ENCODE measurements at regions not wholly inside any gene's neighbourhood (a gene's known extent, or its start where the extent isn't known, plus 50 kb on each side); places are given as distances from the start of the nearest gene placed in this dataset.

- H3K9me3 ChIP-seq (ENCODE audit: low read length), result peaks cover 56% of the 10 kb centered on the region
- no peak overlapping the region for H3K4me3 ChIP-seq (replicated peaks in 1 of 3; ENCODE audit: insufficient read depth in 1 of 3, low read depth in 2 of 3, low read length in 3 of 3)
- ATAC-seq (no peak), DNase-seq (ENCODE audit: low spot score) (no peak), FAIRE-seq (no peak)
- ChIA-PET POLR2A (no interaction called here), CTCF (ENCODE audit: low intra/inter-chr PET ratio, low total read pairs) (no interaction called here)
- no peak overlapping the region for H3K27ac ChIP-seq (ENCODE audit: extremely low read length, insufficient read depth, low read length)
- H3K79me2 ChIP-seq (ENCODE audit: insufficient read depth, low read length), result no peaks in the 10 kb centered on the region
- no peak overlapping the region for H2AFZ ChIP-seq (ENCODE audit: low read length)
- intact Hi-C loops (cut with micrococcal nuclease; ENCODE audit: unreplicated experiment), result no loop called here
- H3K9ac ChIP-seq (ENCODE audit: insufficient read depth, low read depth, low read length), result no peak overlapping the region
- no TSS peak for BruUV-seq (replicated peaks)
- WGBS (ENCODE audit: low lambda C conversion rate), result 2% methylated on average over 7 of the region's 7 CpGs
- no peaks in the 10 kb centered on the region for H4K20me1 ChIP-seq (ENCODE audit: insufficient read depth, low read length)
- in situ Hi-C loops (cut with HindIII; ENCODE audit: extremely low pct_ligation_motif_present, low pct_unique_long_range_greater_than_20kb), result no loop called here
- H3K36me3 ChIP-seq (replicated peaks in 1 of 2; ENCODE audit: control insufficient read depth in 1 of 2, insufficient read depth in 2 of 2, low read length in 2 of 2), result no peaks in the 10 kb centered on the region
- no peaks in the 10 kb centered on the region for H3K27me3 ChIP-seq (ENCODE audit: control insufficient read depth in 1 of 2, insufficient read depth in 2 of 2, low read length in 2 of 2)
- no peaks in the 10 kb centered on the region for H3K4me1 ChIP-seq (ENCODE audit: insufficient read depth, low read length)
- no peak overlapping the region for H3K4me2 ChIP-seq (ENCODE audit: low read depth, low read length)
- no peak for TF ChIP-seq ZNF274 (CRISPR knock-in tag; IDR thresholded peaks at IDR 0.05)
- no peak for TF ChIP-seq TMF1 (CRISPR knock-in tag; IDR thresholded peaks at IDR 0.05; ENCODE audit: low read depth)
- no peak for TF ChIP-seq ZNF292 (CRISPR knock-in tag; IDR thresholded peaks at IDR 0.05; ENCODE audit: borderline replicate concordance, low read depth)
- no peak for TF ChIP-seq PBX3 (CRISPR knock-in tag; IDR thresholded peaks at IDR 0.05; ENCODE audit: borderline replicate concordance)
- TF ChIP-seq UBTF (CRISPR knock-in tag; IDR thresholded peaks at IDR 0.05), result no peak
- no peak for TF ChIP-seq SRSF9 (IDR thresholded peaks at IDR 0.05; ENCODE audit: borderline replicate concordance, insufficient read depth, low read depth, low read length, poor library complexity, severe bottlenecking)
- TF ChIP-seq ZNF142 (CRISPR knock-in tag; IDR thresholded peaks at IDR 0.05), result no peak
- no peak for TF ChIP-seq ZNF883 (CRISPR knock-in tag; IDR thresholded peaks at IDR 0.05; ENCODE audit: not compliant biosample characterization)
- no peak for TF ChIP-seq PBX2 (CRISPR knock-in tag; IDR thresholded peaks at IDR 0.05)
Measured at GRCh38 chr2:56714400-56714799, 530.6 kb downstream of the CCDC85A start.
